ENCODE measurements at regions not wholly inside any gene's neighbourhood (a gene's known extent, or its start where the extent isn't known, plus 50 kb on each side); places are given as distances from the start of the nearest gene placed in this dataset.

- TF ChIP-seq CTCF (conservative IDR thresholded peaks at IDR 0.05 in 1 of 2, IDR thresholded peaks at IDR 0.05 in 1 of 2; ENCODE audit: extremely low read depth in 1 of 2, insufficient read depth in 1 of 2, low read depth in 1 of 2, low read length in 2 of 2) = no peak
- no peak for TF ChIP-seq EZH2 (IDR thresholded peaks at IDR 0.05; ENCODE audit: borderline replicate concordance, low read length)
Observed at GRCh38 chr6:90730151-90730673, 143.3 kb upstream of the MAP3K7 start.

All from mammary epithelial cell (primary cell).